ENCODE measurements at regions not wholly inside any gene's neighbourhood (a gene's known extent, or its start where the extent isn't known, plus 50 kb on each side); places are given as distances from the start of the nearest gene placed in this dataset.

DNA sequence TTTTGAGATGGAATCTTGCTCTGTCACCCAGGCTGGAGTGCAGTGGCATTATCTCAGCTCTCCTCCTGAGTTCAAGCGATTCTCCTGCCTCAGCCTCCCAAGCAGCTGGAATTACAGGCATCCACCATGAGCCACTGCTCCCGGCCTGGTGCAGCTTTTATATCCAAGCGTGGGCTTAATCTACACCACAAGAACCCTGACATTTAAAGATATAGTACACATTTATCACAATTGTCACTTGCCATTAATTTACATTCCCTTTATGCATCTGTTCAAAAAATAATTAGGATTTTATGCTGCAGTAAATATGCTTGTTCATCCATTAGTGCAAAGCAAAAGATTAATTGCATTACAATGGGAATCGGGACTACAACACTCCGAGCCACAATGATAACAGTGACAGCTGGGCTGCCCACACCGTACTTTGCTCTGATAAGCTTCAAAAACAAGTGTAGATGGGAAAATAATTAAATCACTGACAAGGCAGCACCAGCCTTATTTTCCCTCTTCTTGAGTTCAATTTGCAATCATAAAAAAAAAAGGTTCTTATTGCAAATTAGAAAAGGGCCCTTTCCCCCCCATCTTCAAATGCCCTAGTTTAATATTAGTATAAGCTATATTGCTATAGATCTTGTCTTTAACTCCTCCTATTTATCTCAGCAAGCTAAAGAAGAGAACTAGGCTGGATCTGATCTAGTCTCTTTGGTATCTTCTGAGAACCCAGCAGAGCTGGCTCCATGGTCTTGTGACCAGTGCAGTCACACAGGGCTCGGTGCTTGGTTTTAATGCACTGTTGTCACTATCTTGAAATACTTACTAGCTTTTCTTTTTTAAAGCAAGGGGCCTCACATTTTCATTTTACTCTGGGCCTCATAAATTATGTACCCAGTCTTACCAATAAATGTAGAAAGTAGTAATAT lies 206.2 kb upstream of the LRRC4C start:
- H3K9me3 ChIP-seq (replicated peaks; ENCODE audit: control insufficient read depth, insufficient read depth, low read length), result peaks cover 3% of the 10 kb centered on the region
- intact Hi-C loops (cut with micrococcal nuclease), result no loop called here
- TF ChIP-seq EZH2 (IDR thresholded peaks at IDR 0.05; ENCODE audit: borderline replicate concordance, low read depth, low read length, severe bottlenecking) (no peak), POLR2AphosphoS5 (IDR thresholded peaks at IDR 0.05; ENCODE audit: insufficient read depth, low read depth, low read length) (no peak), MYC (IDR thresholded peaks at IDR 0.05; ENCODE audit: low read depth, low read length) (no peak), POLR2A (IDR thresholded peaks at IDR 0.05; ENCODE audit: low read depth, low read length) (no peak), GATA2 (IDR thresholded peaks at IDR 0.05; ENCODE audit: insufficient read depth, insufficient read length, low read depth, low read length) (no peak), CTCF (IDR thresholded peaks at IDR 0.05; ENCODE audit: extremely low read depth in 1 of 2, insufficient read depth in 1 of 2, low read depth in 1 of 2, low read length in 2 of 2) (no peak), FOS (IDR thresholded peaks at IDR 0.05; ENCODE audit: borderline replicate concordance, insufficient read depth, low read length) (no peak), MAX (IDR thresholded peaks at IDR 0.05; ENCODE audit: insufficient read depth, insufficient read length) (no peak), JUN (IDR thresholded peaks at IDR 0.05; ENCODE audit: borderline replicate concordance, insufficient read depth, insufficient read length, low read depth) (no peak)
- DNase-seq (ENCODE audit: low read depth, low spot score), result no peak
- ChIA-PET POLR2A (no interaction called here), CTCF (no interaction called here)
- no peak overlapping the region for H3K4me3 ChIP-seq (replicated peaks in 1 of 3; ENCODE audit: insufficient read depth in 1 of 3, low read depth in 1 of 3, low read length in 3 of 3)
- dilution Hi-C loops (cut with MboI; ENCODE audit: extremely low pct_ligation_motif_present, low sequenced_read_pairs), result no loop called here
- H4K20me1 ChIP-seq (replicated peaks; ENCODE audit: control insufficient read depth, extremely low read depth, insufficient read depth, low read length), result no peaks in the 10 kb centered on the region
- no peak overlapping the region for H3K27ac ChIP-seq (ENCODE audit: insufficient read depth, low read depth, low read length)
- H2AFZ ChIP-seq (ENCODE audit: low read depth, low read length), result no peak overlapping the region
- no TSS peak for BruUV-seq (replicated peaks)
- no peaks in the 10 kb centered on the region for H3K36me3 ChIP-seq (ENCODE audit: control insufficient read depth in 2 of 2, extremely low read depth in 1 of 2, insufficient read depth in 2 of 2, low read length in 2 of 2)
- no peak overlapping the region for H3K9ac ChIP-seq (replicated peaks; ENCODE audit: extremely low read depth, insufficient read depth, low read length)
- no peaks in the 10 kb centered on the region for H3K79me2 ChIP-seq (ENCODE audit: control insufficient read depth, insufficient read depth, low read length)
- H3K4me2 ChIP-seq (ENCODE audit: insufficient read depth, low read length), result no peak overlapping the region
- no peaks in the 10 kb centered on the region for H3K27me3 ChIP-seq (ENCODE audit: control insufficient read depth in 2 of 2, insufficient read depth in 2 of 2, low read length in 2 of 2)
- no peaks in the 10 kb centered on the region for H3K4me1 ChIP-seq (ENCODE audit: control insufficient read depth, extremely low read depth, insufficient read depth, low read length)
- no peaks in the 10 kb centered on the region for H3K9me1 ChIP-seq (replicated peaks; ENCODE audit: control insufficient read depth, extremely low read depth, insufficient read depth, low read length)
- no peak for FAIRE-seq

Measured in endothelial cell of umbilical vein (primary cell).